MM.1S (cell line): ENCODE measurements at regions not wholly inside any gene's neighbourhood (a gene's known extent, or its start where the extent isn't known, plus 50 kb on each side); places are given as distances from the start of the nearest gene placed in this dataset.

Experiments
- DNase-seq: peaks from one replicate; pipeline ENCODE4 v3.0.0-alpha.2; 2015
- H2AFZ ChIP-seq: fragments of 300-600 bp; sonication (generic); 2 replicates; pipeline ENCODE4 v1.6.0; 2016; ENCODE audit warnings: antibody characterized with exemption, low read length
- H3F3A ChIP-seq: fragments of 300-600 bp; sonication (generic); 2 replicates; pipeline ENCODE4 v1.6.1; 2016; ENCODE audit warnings: mild to moderate bottlenecking, antibody characterized with exemption, low read length, moderate library complexity, mixed read lengths; ENCODE audit not compliant: insufficient read depth
- H3K27ac ChIP-seq: fragments of 300-600 bp; sonication (generic); 2 replicates; pipeline ENCODE4 v1.5.1; 2016; ENCODE audit warnings: mild to moderate bottlenecking, low read length
- H3K27me3 ChIP-seq: fragments of 300-600 bp; sonication (generic); replicated peaks from 2 replicates; pipeline ENCODE4 v1.6.0; 2016; ENCODE audit warnings: low read length; ENCODE audit not compliant: insufficient read depth
- H3K36me3 ChIP-seq: fragments of 300-600 bp; sonication (generic); replicated peaks from 2 replicates; pipeline ENCODE4 v1.6.1; 2016; ENCODE audit warnings: mild to moderate bottlenecking, low read length, mixed read lengths; ENCODE audit not compliant: insufficient read depth
- H3K4me1 ChIP-seq: fragments of 300-600 bp; sonication (generic); 2 replicates; pipeline ENCODE4 v1.6.1; 2016; ENCODE audit warnings: low read length, mixed read lengths
- H3K4me2 ChIP-seq: fragments of 300-600 bp; sonication (generic); 2 replicates; pipeline ENCODE4 v1.6.0; 2016; ENCODE audit warnings: low read depth, low read length
- H3K4me3 ChIP-seq: fragments of 300-600 bp; sonication (generic); 2 replicates; pipeline ENCODE4 v1.5.1; 2016; ENCODE audit warnings: low read length, mixed read lengths
- H3K79me2 ChIP-seq: fragments of 300-600 bp; sonication (generic); 2 replicates; pipeline ENCODE4 v1.6.1; 2016; ENCODE audit warnings: mixed run types, low read length, mixed read lengths
- H3K9ac ChIP-seq: fragments of 300-600 bp; sonication (generic); 2 replicates; pipeline ENCODE4 v1.6.1; 2016; ENCODE audit warnings: low read length, mixed read lengths
- H3K9me2 ChIP-seq: fragments of 300-600 bp; sonication (generic); replicated peaks from 2 replicates; pipeline ENCODE4 v1.6.1; 2016; ENCODE audit warnings: mild to moderate bottlenecking, low read length, mixed read lengths; ENCODE audit not compliant: insufficient read depth
- H3K9me3 ChIP-seq: fragments of 300-600 bp; sonication (generic); replicated peaks from 2 replicates; pipeline ENCODE4 v1.6.1; 2016; ENCODE audit warnings: mild to moderate bottlenecking, low read length, mixed read lengths; ENCODE audit not compliant: insufficient read depth
- H4K20me1 ChIP-seq: fragments of 300-600 bp; sonication (generic); 2 replicates; pipeline ENCODE4 v1.6.1; 2016; ENCODE audit warnings: mild to moderate bottlenecking, low read length, moderate library complexity, mixed read lengths; ENCODE audit not compliant: insufficient read depth
- EZH2 ChIP-seq: fragments of 300-600 bp; sonication (generic); optimal IDR thresholded peaks from 2 replicates; pipeline ENCODE3; 2017; ENCODE audit warnings: low read depth, mild to moderate bottlenecking, antibody characterized with exemption, low read length, mixed read lengths
- EZH2phosphoT487 ChIP-seq: fragments of 300-600 bp; sonication (generic); IDR thresholded peaks from 2 replicates; pipeline ENCODE4 v1.6.1; 2018; ENCODE audit warnings: antibody characterized with exemption, low read length
- TF ChIP-seq, protein P1 (sequence below): fragments of 300-600 bp; sonication (generic); IDR thresholded peaks from 2 replicates; pipeline ENCODE4 v1.5.1; 2016; ENCODE audit warnings: antibody characterized with exemption, low read length, mixed read lengths

GRCh38 chr10:10256860-10257259, 760.8 kb upstream of the CELF2 start:
- DNase-seq: no peak
- Histone ChIP-seq H3K79me2 (no peaks in the 10 kb centered on the region), H4K20me1 (no peaks in the 10 kb centered on the region), H3K27me3 (no peaks in the 10 kb centered on the region), H3K9me3 (no peaks in the 10 kb centered on the region), H3K9ac (no peak overlapping the region), H3K4me1 (no peaks in the 10 kb centered on the region), H3K4me2 (0 out of 2 replicates have a peak overlapping the region, but pooled peaks have one; percentile 5), H3K36me3 (no peaks in the 10 kb centered on the region), H3K9me2 (no peaks in the 10 kb centered on the region), H3K27ac (no peak overlapping the region), H2AFZ (peak overlapping the region; percentile 42; the same call in 1 of the 2 replicates), H3K4me3 (no peak overlapping the region), H3F3A (no peaks in the 10 kb centered on the region)
- TF ChIP-seq EZH2phosphoT487: no peak
- TF ChIP-seq, protein P1, sequence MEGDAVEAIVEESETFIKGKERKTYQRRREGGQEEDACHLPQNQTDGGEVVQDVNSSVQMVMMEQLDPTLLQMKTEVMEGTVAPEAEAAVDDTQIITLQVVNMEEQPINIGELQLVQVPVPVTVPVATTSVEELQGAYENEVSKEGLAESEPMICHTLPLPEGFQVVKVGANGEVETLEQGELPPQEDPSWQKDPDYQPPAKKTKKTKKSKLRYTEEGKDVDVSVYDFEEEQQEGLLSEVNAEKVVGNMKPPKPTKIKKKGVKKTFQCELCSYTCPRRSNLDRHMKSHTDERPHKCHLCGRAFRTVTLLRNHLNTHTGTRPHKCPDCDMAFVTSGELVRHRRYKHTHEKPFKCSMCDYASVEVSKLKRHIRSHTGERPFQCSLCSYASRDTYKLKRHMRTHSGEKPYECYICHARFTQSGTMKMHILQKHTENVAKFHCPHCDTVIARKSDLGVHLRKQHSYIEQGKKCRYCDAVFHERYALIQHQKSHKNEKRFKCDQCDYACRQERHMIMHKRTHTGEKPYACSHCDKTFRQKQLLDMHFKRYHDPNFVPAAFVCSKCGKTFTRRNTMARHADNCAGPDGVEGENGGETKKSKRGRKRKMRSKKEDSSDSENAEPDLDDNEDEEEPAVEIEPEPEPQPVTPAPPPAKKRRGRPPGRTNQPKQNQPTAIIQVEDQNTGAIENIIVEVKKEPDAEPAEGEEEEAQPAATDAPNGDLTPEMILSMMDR: no peak
- TF ChIP-seq EZH2: no peak

- Histone ChIP-seq H3K79me2 (no peaks in the 10 kb centered on the region), H3K4me2 (no peak overlapping the region), H4K20me1 (no peaks in the 10 kb centered on the region), H2AFZ (no peak overlapping the region), H3K27ac (no peak overlapping the region), H3K9ac (no peak overlapping the region), H3F3A (no peaks in the 10 kb centered on the region), H3K4me3 (no peak overlapping the region), H3K9me3 (no peaks in the 10 kb centered on the region), H3K9me2 (no peaks in the 10 kb centered on the region), H3K27me3 (no peaks in the 10 kb centered on the region), H3K36me3 (no peaks in the 10 kb centered on the region), H3K4me1 (no peaks in the 10 kb centered on the region)
- TF ChIP-seq EZH2 (no peak), EZH2phosphoT487 (no peak)
- TF ChIP-seq, protein P1: no peak
- DNase-seq: no peak
These were observed 758.7 kb upstream of the CELF2 start for GRCh38 chr10:10259013-10259412.

- H3K4me3 ChIP-seq: no peak overlapping the region
- no peak overlapping the region for H3K4me2 ChIP-seq
- no peak overlapping the region for H3K9ac ChIP-seq
- H3K36me3 ChIP-seq: no peaks in the 10 kb centered on the region
- DNase-seq: no peak
- H3K79me2 ChIP-seq: no peaks in the 10 kb centered on the region
- no peaks in the 10 kb centered on the region for H4K20me1 ChIP-seq
- H3F3A ChIP-seq: no peaks in the 10 kb centered on the region
- TF ChIP-seq, protein P1: no peak
- TF ChIP-seq EZH2phosphoT487: no peak
- TF ChIP-seq EZH2: no peak
- H3K27me3 ChIP-seq: no peaks in the 10 kb centered on the region
- H3K4me1 ChIP-seq: no peaks in the 10 kb centered on the region
- H3K27ac ChIP-seq: no peak overlapping the region
- no peaks in the 10 kb centered on the region for H3K9me3 ChIP-seq
- no peak overlapping the region for H2AFZ ChIP-seq
- no peaks in the 10 kb centered on the region for H3K9me2 ChIP-seq
These were observed 747.3 kb upstream of the CELF2 start for GRCh38 chr10:10270126-10271050.
